ENCODE measurements at regions not wholly inside any gene's neighbourhood (a gene's known extent, or its start where the extent isn't known, plus 50 kb on each side); places are given as distances from the start of the nearest gene placed in this dataset.
A peak's percentile ranks its signal among the peaks of the same experiment; 100 is the strongest.

DNA sequence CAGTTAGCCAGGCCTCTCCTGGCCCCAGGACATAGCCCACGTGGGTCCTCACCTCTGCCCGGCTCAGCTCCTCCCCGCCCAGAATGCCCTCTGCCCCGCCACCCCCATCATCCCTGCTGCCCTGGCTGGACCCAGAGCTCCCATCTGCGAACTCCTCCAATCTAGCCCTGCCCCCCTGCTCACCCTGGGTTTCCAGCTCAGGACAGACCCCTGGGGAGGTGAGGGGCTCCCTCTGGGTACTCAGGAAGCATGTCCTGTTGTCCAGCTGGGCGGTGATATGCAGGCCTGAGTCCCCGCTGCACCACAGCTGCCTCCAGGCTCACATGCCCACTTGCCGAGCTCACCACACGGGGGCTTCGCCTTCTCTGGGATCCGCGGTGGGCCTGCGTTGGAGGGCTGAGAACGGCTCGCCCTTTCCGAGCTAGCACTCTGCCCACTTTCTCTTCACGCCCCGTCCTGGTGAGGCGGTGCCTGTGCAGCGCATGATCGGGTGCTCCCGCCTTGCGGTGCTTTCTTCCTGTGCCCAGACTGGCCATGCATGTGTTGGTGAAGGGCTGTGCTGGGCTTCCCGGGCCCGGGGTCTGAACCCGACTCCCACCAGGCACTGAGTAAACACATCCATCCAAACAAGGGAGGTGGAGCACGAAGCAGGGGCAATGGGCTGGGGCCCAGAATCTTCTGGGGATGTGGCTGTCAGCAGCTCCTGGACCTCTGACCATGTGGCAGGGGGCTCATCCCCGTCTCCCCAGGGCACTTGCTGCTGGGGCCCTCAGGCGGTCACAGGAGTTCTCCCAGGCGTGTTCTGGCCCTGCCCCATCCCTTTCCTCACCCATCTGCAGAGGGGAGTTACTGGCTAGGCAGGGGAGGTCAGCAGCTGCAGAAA is 74.3 kb downstream of the RGS12 start:
- no peak overlapping the region for H3K27ac Mint-ChIP-seq
- H3K9me3 Mint-ChIP-seq = no peaks in the 10 kb centered on the region
- H3K4me1 Mint-ChIP-seq = peaks cover 28% of the 10 kb centered on the region
- no peaks in the 10 kb centered on the region for H3K36me3 Mint-ChIP-seq (ENCODE audit: low read depth)
- no peak for DNase-seq
- POLR2A ChIA-PET = no interaction called here
- CTCF ChIA-PET = interaction anchor here (0.9 kb wide), 1 partner anchor 21 kb away, joined by 3 read pairs; no protein-coding TSS in a partner anchor
- peaks cover 25% of the 10 kb centered on the region for H3K27me3 Mint-ChIP-seq
- H3K4me3 Mint-ChIP-seq = no peak overlapping the region

DNA sequence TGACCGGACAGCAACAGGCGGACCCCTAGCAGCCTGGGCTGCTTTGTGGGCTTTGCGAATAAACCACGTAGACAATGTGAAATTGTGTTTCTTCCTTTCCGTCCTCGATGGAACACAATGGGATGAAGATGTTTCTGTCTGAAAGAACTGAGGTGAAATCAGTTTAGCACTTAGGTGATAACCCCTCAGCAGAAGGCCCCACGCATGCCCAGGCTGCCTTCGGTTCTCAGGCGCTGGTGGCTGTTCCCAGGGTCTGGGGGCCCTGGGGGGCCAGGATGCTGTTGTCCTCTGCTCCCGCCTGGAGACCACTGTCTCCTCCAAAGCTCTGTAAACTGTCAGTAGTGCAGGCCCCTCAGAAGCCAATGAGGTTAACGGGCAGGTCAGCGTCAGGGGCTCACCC is 73.9 kb upstream of the HGFAC start:
- Mint-ChIP-seq H3K27me3 (peaks cover 28% of the 10 kb centered on the region), H3K9me3 (no peaks in the 10 kb centered on the region), H3K27ac (no peak overlapping the region), H3K4me3 (no peak overlapping the region), H3K36me3 (ENCODE audit: low read depth) (no peaks in the 10 kb centered on the region), H3K4me1 (peaks cover 30% of the 10 kb centered on the region)
- POLR2A ChIA-PET = no interaction called here
- CTCF ChIA-PET = no interaction called here
- no peak for DNase-seq

- Mint-ChIP-seq H3K36me3 (ENCODE audit: low read depth) (no peaks in the 10 kb centered on the region), H3K4me1 (peaks cover 34% of the 10 kb centered on the region), H3K9me3 (no peaks in the 10 kb centered on the region), H3K27ac (no peak overlapping the region), H3K4me3 (no peak overlapping the region), H3K27me3 (peaks cover 29% of the 10 kb centered on the region)
- DNase-seq = no peak
- POLR2A ChIA-PET = no interaction called here
- CTCF ChIA-PET = no interaction called here
Measured at GRCh38 chr4:3368334-3368733, 73.4 kb upstream of the HGFAC start.

DNA sequence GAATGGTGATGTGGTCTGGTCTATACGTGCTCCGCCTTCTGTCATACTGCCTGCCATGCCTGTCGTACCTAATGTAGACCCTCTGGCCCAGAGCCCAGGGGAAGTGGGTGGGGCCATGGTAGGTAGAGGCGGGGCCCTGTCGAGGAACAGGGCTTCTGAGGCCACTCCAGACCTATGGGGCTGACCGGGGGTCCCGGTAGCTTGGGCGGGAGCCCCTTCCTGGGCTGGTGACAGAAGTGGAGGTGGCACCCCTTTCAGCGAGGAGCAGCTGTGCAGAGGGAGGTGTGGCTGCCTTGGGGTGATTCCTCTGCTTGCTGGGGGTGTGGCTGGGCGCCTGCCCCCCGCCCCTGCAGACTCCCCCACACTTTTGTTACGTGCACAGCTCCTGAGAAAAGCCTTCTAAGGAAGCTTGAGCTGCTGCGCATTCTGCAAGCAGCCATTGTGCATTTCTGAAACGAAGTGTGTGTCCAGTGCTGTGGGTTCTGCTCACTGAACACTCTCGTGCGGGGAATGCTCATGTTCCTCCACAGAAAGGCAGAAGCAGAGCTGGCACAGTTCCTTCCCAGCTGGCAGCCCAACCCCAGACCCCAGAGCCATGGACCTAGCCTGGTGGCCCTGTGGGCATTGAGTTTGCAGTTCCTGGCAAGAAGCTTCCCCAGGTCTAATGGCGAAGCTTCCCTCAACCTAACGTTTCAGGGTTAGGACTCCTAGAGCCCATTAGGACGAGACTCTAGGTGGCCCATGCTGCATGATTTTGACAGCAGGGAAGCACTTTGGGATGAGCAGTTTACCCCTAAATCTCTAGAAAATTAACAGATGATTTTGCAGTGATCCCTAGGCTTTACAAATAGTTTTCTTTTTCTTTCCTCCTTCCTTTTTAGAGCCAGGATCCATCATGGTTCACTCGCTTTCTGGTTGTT is 72.7 kb upstream of the HGFAC start:
- no peak for DNase-seq

DNA sequence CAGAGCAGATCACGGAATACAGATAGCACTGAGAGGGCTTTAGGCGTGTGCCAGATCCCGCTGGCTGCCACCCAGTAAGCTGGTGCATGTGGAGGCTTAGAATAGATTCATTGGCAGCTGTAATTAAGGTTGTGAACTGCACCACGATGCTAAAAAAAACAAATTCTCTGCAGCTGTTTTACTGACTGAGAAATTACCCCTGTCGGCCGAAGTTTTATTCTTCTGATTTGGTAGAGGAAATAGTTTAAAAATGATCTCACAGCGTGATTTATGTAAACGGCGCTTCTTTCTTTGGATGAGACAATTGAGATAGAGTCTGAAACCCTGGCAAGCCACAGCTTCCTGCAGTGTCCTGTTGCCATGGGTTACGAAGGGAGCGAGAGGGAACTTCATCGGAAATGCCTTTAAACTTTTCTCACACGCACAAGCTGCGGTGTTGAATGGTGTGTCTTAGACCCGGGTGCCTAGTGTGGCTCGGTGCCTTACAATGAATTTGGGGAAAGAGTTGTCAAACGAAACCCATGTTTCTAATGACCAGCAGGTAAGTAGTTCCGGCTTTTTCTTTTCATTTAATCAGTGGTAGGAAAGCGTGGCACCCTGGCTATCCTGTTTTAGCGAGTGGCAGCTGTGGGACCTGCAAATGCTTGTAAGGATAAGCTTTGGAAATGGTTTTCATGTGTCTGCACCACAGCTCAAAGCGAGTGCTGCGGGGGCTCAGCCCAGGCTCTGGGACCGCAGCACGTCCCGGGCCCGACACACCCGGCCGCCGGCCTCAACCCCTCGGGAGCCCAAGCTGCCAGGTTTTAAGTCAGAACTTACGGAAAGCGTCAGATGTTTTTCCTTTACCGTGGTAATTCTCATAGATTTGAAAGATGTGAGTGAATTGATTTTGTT is 71.7 kb upstream of the HGFAC start:
- peak; percentile 46 for DNase-seq
- CTCF ChIA-PET = interaction anchor here (1.5 to 2.0 kb wide), 5 partner anchors 15 to 111 kb away, joined by 3 to 7 read pairs (median 5); no protein-coding TSS in a partner anchor
- peaks cover 29% of the 10 kb centered on the region for H3K27me3 Mint-ChIP-seq
- H3K27ac Mint-ChIP-seq = no peak overlapping the region
- POLR2A ChIA-PET = interaction anchor here (0.7 to 1.4 kb wide), 2 partner anchors 9 to 168 kb away, joined by 3 to 4 read pairs; no protein-coding TSS in a partner anchor
- H3K36me3 Mint-ChIP-seq (ENCODE audit: low read depth) = no peaks in the 10 kb centered on the region
- H3K4me1 Mint-ChIP-seq = peaks cover 34% of the 10 kb centered on the region
- H3K4me3 Mint-ChIP-seq = peak overlapping the region; percentile 11
- no peaks in the 10 kb centered on the region for H3K9me3 Mint-ChIP-seq

More for the DNA sequence above, 72.7 kb upstream of the HGFAC start:
- ChIA-PET CTCF (interaction anchor here (2.0 kb wide), 1 partner anchor 112 kb away, joined by 7 read pairs; no protein-coding TSS in a partner anchor), POLR2A (interaction anchor here (1.4 kb wide), 1 partner anchor 9 kb away, joined by 4 read pairs; no protein-coding TSS in a partner anchor)
- Mint-ChIP-seq H3K4me1 (peaks cover 34% of the 10 kb centered on the region), H3K9me3 (no peaks in the 10 kb centered on the region), H3K36me3 (ENCODE audit: low read depth) (no peaks in the 10 kb centered on the region), H3K27me3 (peaks cover 29% of the 10 kb centered on the region), H3K4me3 (peak overlapping the region; percentile 11), H3K27ac (no peak overlapping the region)

- H3K9me3 Mint-ChIP-seq = no peaks in the 10 kb centered on the region
- CTCF ChIA-PET = interaction anchor here (1.5 to 1.9 kb wide), 4 partner anchors 16 to 28 kb away, joined by 3 to 5 read pairs (median 4); no protein-coding TSS in a partner anchor
- H3K27ac Mint-ChIP-seq = no peak overlapping the region
- no peak overlapping the region for H3K4me3 Mint-ChIP-seq
- no peak for DNase-seq
- peaks cover 34% of the 10 kb centered on the region for H3K4me1 Mint-ChIP-seq
- H3K27me3 Mint-ChIP-seq = peaks cover 29% of the 10 kb centered on the region
- no peaks in the 10 kb centered on the region for H3K36me3 Mint-ChIP-seq (ENCODE audit: low read depth)
- POLR2A ChIA-PET = no interaction called here
Measured at GRCh38 chr4:3371033-3372001, 70.5 kb upstream of the HGFAC start.

- no peaks in the 10 kb centered on the region for H3K9me3 Mint-ChIP-seq
- POLR2A ChIA-PET = no interaction called here
- CTCF ChIA-PET = no interaction called here
- H3K4me3 Mint-ChIP-seq = no peak overlapping the region
- H3K27me3 Mint-ChIP-seq = peaks cover 29% of the 10 kb centered on the region
- no peak overlapping the region for H3K27ac Mint-ChIP-seq
- peaks cover 34% of the 10 kb centered on the region for H3K4me1 Mint-ChIP-seq
- H3K36me3 Mint-ChIP-seq (ENCODE audit: low read depth) = no peaks in the 10 kb centered on the region
- no peak for DNase-seq
Measured at GRCh38 chr4:3372264-3372932, 69.4 kb upstream of the HGFAC start.

GRCh38 chr4:3372933-3373465 is 68.8 kb upstream of the HGFAC start:
- CTCF ChIA-PET = no interaction called here
- peaks cover 29% of the 10 kb centered on the region for H3K27me3 Mint-ChIP-seq
- POLR2A ChIA-PET = no interaction called here
- DNase-seq = no peak
- H3K4me3 Mint-ChIP-seq = no peak overlapping the region
- peaks cover 34% of the 10 kb centered on the region for H3K4me1 Mint-ChIP-seq
- no peaks in the 10 kb centered on the region for H3K36me3 Mint-ChIP-seq (ENCODE audit: low read depth)
- peaks cover under 1% of the 10 kb centered on the region for H3K9me3 Mint-ChIP-seq
- no peak overlapping the region for H3K27ac Mint-ChIP-seq

- H3K27me3 Mint-ChIP-seq = peaks cover 26% of the 10 kb centered on the region
- H3K4me1 Mint-ChIP-seq = peaks cover 30% of the 10 kb centered on the region
- H3K36me3 Mint-ChIP-seq (ENCODE audit: low read depth) = no peaks in the 10 kb centered on the region
- ChIA-PET POLR2A (no interaction called here), CTCF (no interaction called here)
- H3K27ac Mint-ChIP-seq = no peak overlapping the region
- H3K9me3 Mint-ChIP-seq = peaks cover 2% of the 10 kb centered on the region
- DNase-seq = no peak
- H3K4me3 Mint-ChIP-seq = no peak overlapping the region
Measured at GRCh38 chr4:3373468-3373867, 68.3 kb upstream of the HGFAC start.

- Mint-ChIP-seq H3K27me3 (peaks cover 26% of the 10 kb centered on the region), H3K36me3 (ENCODE audit: low read depth) (no peaks in the 10 kb centered on the region), H3K4me1 (peaks cover 24% of the 10 kb centered on the region), H3K4me3 (no peak overlapping the region), H3K27ac (no peak overlapping the region), H3K9me3 (peaks cover 7% of the 10 kb centered on the region)
- ChIA-PET POLR2A (no interaction called here), CTCF (no interaction called here)
- DNase-seq = no peak
Measured at GRCh38 chr4:3374011-3374645, 67.6 kb upstream of the HGFAC start.

- ChIA-PET POLR2A (no interaction called here), CTCF (no interaction called here)
- Mint-ChIP-seq H3K27me3 (peaks cover 23% of the 10 kb centered on the region), H3K9me3 (peaks cover 8% of the 10 kb centered on the region), H3K36me3 (ENCODE audit: low read depth) (no peaks in the 10 kb centered on the region), H3K4me1 (peaks cover 19% of the 10 kb centered on the region), H3K4me3 (no peak overlapping the region), H3K27ac (no peak overlapping the region)
- DNase-seq = no peak
Measured at GRCh38 chr4:3374667-3375066, 67.1 kb upstream of the HGFAC start.
